NB4 (cell line): ENCODE measurements at regions not wholly inside any gene's neighbourhood (a gene's known extent, or its start where the extent isn't known, plus 50 kb on each side); places are given as distances from the start of the nearest gene placed in this dataset.
"Not testable (repeated sequence)": the region's sequence is repeated elsewhere in the genome, so short reads cannot be mapped to it uniquely, and the experiment has no call there.

ENCODE experiments used
- POLR2A ChIP-seq: IDR thresholded peaks from 2 replicates; pipeline ENCODE4 v1.6.1; 2011; ENCODE audit warnings: mild to moderate bottlenecking; ENCODE audit not compliant: insufficient read length; ENCODE audit errors: extremely low read depth
- TF ChIP-seq, protein P1 (sequence below): IDR thresholded peaks from one replicate; pipeline ENCODE4 v1.5.1; 2012; ENCODE audit warnings: low read depth, low read length

DNA sequence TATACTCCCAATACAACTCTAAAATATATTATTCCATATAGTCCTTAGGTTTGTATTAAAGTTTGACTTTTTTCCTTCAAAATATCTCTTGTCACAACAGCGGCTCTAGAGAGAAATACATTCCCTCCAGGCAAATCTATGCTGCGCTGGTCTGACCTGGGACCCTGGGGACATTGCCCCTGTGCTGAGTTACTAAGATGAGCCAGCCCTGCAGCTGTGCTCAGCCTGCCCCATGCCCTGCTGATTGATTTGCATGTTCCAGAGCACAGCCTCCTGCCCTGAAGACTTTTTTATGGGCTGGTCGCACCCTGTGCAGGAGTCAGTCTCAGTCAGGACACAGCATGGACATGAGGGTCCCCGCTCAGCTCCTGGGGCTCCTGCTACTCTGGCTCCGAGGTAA lies 1170.7 kb downstream of the RPIA start:
- TF ChIP-seq, protein P1, sequence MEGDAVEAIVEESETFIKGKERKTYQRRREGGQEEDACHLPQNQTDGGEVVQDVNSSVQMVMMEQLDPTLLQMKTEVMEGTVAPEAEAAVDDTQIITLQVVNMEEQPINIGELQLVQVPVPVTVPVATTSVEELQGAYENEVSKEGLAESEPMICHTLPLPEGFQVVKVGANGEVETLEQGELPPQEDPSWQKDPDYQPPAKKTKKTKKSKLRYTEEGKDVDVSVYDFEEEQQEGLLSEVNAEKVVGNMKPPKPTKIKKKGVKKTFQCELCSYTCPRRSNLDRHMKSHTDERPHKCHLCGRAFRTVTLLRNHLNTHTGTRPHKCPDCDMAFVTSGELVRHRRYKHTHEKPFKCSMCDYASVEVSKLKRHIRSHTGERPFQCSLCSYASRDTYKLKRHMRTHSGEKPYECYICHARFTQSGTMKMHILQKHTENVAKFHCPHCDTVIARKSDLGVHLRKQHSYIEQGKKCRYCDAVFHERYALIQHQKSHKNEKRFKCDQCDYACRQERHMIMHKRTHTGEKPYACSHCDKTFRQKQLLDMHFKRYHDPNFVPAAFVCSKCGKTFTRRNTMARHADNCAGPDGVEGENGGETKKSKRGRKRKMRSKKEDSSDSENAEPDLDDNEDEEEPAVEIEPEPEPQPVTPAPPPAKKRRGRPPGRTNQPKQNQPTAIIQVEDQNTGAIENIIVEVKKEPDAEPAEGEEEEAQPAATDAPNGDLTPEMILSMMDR: not testable (repeated sequence)
- TF ChIP-seq POLR2A: not testable (repeated sequence)
